Fibroblast of lung (primary cell): ENCODE measurements at regions not wholly inside any gene's neighbourhood (a gene's known extent, or its start where the extent isn't known, plus 50 kb on each side); places are given as distances from the start of the nearest gene placed in this dataset.

Source experiments
- DNase-seq, 2 donors: peaks; one replicate each; pipeline versions ENCODE4 v3.0.0 to v3.0.0-alpha.2; 2010; ENCODE audit warnings: low read depth in 2 of 2
- H2AFZ ChIP-seq: 2 replicates; pipeline ENCODE4 v1.5.1; 2012; ENCODE audit warnings: low read length, control low read depth, inconsistent platforms
- H3K27ac ChIP-seq: 2 replicates; pipeline ENCODE4 v1.5.1; 2011; ENCODE audit warnings: low read length, control low read depth; ENCODE audit not compliant: insufficient read depth
- H3K27me3 ChIP-seq: 2 replicates; pipeline ENCODE4 v1.5.1; 2011; ENCODE audit warnings: mild to moderate bottlenecking, low read length; ENCODE audit not compliant: control insufficient read depth, insufficient read depth
- H3K36me3 ChIP-seq: 2 replicates; pipeline ENCODE4 v1.5.1; 2011; ENCODE audit warnings: low read length; ENCODE audit not compliant: control insufficient read depth, insufficient read depth
- H3K4me1 ChIP-seq: 2 replicates; pipeline ENCODE4 v1.5.1; 2011; ENCODE audit warnings: low read length; ENCODE audit not compliant: control insufficient read depth, insufficient read depth; ENCODE audit errors: extremely low read depth
- H3K4me2 ChIP-seq: 2 replicates; pipeline ENCODE4 v1.5.1; 2011; ENCODE audit warnings: low read length, control low read depth; ENCODE audit not compliant: insufficient read depth; ENCODE audit errors: extremely low read depth
- H3K4me3 ChIP-seq, 4 experiments: fragments of 200-600 bp in 1 of 4; sonication (generic) in 1 of 4; replicated peaks in 1 of 4; 2 replicates each; pipeline ENCODE4 v1.5.1; 2011 to 2016; ENCODE audit warnings: low read length in 4 of 4, low read depth in 3 of 4, mild to moderate bottlenecking in 3 of 4, control low read depth in 2 of 4, inconsistent platforms in 1 of 4, mixed read lengths in 1 of 4; ENCODE audit not compliant: insufficient read depth in 1 of 4; ENCODE audit errors: control extremely low read depth in 1 of 4
- H3K79me2 ChIP-seq: 2 replicates; pipeline ENCODE4 v1.5.1; 2012; ENCODE audit warnings: mild to moderate bottlenecking, low read length, inconsistent platforms; ENCODE audit not compliant: control insufficient read depth, insufficient read depth
- H3K9ac ChIP-seq: 2 replicates; pipeline ENCODE4 v1.5.1; 2011; ENCODE audit warnings: mild to moderate bottlenecking, low read length, control low read depth; ENCODE audit not compliant: insufficient read depth
- H3K9me3 ChIP-seq: 2 replicates; pipeline ENCODE4 v1.5.1; 2012; ENCODE audit warnings: low read depth, low read length; ENCODE audit not compliant: control insufficient read depth, insufficient read depth
- H4K20me1 ChIP-seq: 2 replicates; pipeline ENCODE4 v1.5.1; 2011; ENCODE audit warnings: low read length; ENCODE audit not compliant: control insufficient read depth, insufficient read depth; ENCODE audit errors: extremely low read depth
- EZH2 ChIP-seq: IDR thresholded peaks from 2 replicates; pipeline ENCODE4 v1.5.1; 2012; ENCODE audit warnings: low read length, control low read depth, mild to moderate bottlenecking; ENCODE audit errors: missing control alignments
- TF ChIP-seq, protein P1 (sequence below), 2 donors: IDR thresholded peaks in 1 of 2; conservative IDR thresholded peaks in 1 of 2; 1 replicate in 1 of 2; 2 replicates in 1 of 2; pipeline ENCODE4 v1.5.1; 2011 to 2012; ENCODE audit warnings: low read length in 2 of 2, control low read depth in 1 of 2, inconsistent platforms in 1 of 2, low read depth in 1 of 2, mild to moderate bottlenecking in 1 of 2

DNA sequence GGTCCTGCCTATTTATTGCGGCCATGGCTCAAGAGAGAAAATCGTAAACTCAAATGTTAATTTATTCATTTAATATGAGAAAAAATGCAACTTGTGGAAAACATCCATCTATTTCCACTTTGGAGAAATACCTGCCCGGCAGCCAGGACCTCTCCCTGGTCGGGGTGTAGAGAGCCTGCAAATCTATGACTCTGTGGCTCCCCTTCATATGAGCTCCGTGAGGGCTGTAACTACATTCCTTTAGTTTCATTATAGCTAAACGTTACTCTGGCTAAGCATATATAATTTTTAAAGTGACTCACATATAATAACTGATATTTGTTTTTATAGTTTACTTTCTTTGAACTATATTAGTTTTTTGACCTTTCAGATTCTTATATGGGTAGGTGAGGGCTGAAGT, 857.8 kb upstream of the FAT3 start:
- Histone ChIP-seq H3K79me2 (no peaks in the 10 kb centered on the region), H3K36me3 (no peaks in the 10 kb centered on the region), H4K20me1 (no peaks in the 10 kb centered on the region), H3K4me1 (no peaks in the 10 kb centered on the region), H3K4me2 (no peak overlapping the region), H2AFZ (no peak overlapping the region), H3K9ac (no peak overlapping the region), H3K4me3 (no peak overlapping the region), H3K9me3 (no peaks in the 10 kb centered on the region), H3K27ac (no peak overlapping the region), H3K27me3 (no peaks in the 10 kb centered on the region)
- no peak for TF ChIP-seq EZH2
- TF ChIP-seq, protein P1, sequence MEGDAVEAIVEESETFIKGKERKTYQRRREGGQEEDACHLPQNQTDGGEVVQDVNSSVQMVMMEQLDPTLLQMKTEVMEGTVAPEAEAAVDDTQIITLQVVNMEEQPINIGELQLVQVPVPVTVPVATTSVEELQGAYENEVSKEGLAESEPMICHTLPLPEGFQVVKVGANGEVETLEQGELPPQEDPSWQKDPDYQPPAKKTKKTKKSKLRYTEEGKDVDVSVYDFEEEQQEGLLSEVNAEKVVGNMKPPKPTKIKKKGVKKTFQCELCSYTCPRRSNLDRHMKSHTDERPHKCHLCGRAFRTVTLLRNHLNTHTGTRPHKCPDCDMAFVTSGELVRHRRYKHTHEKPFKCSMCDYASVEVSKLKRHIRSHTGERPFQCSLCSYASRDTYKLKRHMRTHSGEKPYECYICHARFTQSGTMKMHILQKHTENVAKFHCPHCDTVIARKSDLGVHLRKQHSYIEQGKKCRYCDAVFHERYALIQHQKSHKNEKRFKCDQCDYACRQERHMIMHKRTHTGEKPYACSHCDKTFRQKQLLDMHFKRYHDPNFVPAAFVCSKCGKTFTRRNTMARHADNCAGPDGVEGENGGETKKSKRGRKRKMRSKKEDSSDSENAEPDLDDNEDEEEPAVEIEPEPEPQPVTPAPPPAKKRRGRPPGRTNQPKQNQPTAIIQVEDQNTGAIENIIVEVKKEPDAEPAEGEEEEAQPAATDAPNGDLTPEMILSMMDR (conservative IDR thresholded peaks at IDR 0.05 in 1 of 2, IDR thresholded peaks at IDR 0.05 in 1 of 2; ENCODE audit: low read depth in 1 of 2, low read length in 2 of 2), result no peak
- no peak for DNase-seq

DNA sequence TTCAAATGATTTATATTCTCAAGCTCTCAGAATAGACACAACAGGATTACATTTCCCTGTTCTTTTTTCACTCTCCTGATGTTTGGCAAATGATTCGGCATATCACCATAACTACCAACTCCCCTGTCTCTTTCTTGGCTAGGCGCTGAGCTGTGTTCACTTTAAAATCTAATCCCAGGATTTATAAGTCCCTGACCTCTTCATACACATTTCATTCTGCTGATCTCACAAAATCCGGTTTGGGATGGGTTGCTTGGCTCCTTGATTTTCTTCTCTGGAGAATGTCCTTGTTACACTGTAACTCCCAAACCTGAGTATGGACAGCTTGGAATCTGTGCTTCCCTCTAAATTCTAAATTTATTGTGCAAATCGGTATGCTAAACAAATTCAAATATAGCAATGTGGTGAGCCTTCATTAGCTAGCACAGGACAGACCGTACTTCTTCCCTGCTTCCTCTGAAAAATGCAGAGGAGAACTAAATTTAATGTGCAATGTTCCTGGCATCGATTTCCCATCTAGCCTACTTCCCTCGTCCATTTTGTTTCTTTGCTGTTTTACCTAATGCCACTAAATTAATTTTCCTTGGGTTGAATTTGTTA, 858.5 kb upstream of the FAT3 start:
- Histone ChIP-seq H3K27ac (no peak overlapping the region), H3K9me3 (no peaks in the 10 kb centered on the region), H2AFZ (no peak overlapping the region), H3K79me2 (no peaks in the 10 kb centered on the region), H4K20me1 (no peaks in the 10 kb centered on the region), H3K9ac (no peak overlapping the region), H3K27me3 (no peaks in the 10 kb centered on the region), H3K4me1 (no peaks in the 10 kb centered on the region), H3K4me2 (no peak overlapping the region), H3K36me3 (no peaks in the 10 kb centered on the region), H3K4me3 (no peak overlapping the region)
- no peak for TF ChIP-seq EZH2
- DNase-seq, result no peak

DNA sequence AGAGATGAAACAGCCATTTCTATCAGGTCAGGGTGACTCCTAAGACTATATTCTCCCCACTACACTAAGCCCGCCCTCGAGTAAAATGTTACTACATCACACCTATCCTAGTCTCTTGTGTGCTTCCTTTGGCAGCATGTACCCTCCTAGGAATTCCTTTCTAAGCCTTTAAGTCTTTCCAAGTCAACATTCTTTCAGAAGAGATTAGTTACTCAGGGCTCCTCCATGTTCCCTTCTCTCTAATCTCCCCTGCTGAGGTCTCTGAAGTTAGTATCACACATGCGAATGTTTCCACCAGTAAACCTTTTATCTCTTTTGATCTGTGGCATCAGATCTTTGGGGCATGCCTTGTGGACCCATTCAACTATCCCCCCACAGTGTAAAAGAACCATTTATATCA, 873.7 kb upstream of the FAT3 start:
- no peak for DNase-seq
- Histone ChIP-seq H3K79me2 (no peaks in the 10 kb centered on the region), H3K4me2 (no peak overlapping the region), H3K4me3 (no peak overlapping the region), H3K9me3 (no peaks in the 10 kb centered on the region), H3K27me3 (no peaks in the 10 kb centered on the region), H2AFZ (no peak overlapping the region), H3K36me3 (no peaks in the 10 kb centered on the region), H3K9ac (no peak overlapping the region), H3K4me1 (no peaks in the 10 kb centered on the region), H3K27ac (no peak overlapping the region), H4K20me1 (no peaks in the 10 kb centered on the region)
- TF ChIP-seq, protein P1 (conservative IDR thresholded peaks at IDR 0.05 in 1 of 2, IDR thresholded peaks at IDR 0.05 in 1 of 2; ENCODE audit: low read depth in 1 of 2, low read length in 2 of 2), result no peak
- no peak for TF ChIP-seq EZH2
